ENCODE measurements at regions not wholly inside any gene's neighbourhood (a gene's known extent, or its start where the extent isn't known, plus 50 kb on each side); places are given as distances from the start of the nearest gene placed in this dataset.

- no peaks in the 10 kb centered on the region for H3K36me3 ChIP-seq (ENCODE audit: control insufficient read depth, insufficient read depth, low read length)
- DNase-seq (ENCODE audit: low read depth) (no peak), FAIRE-seq (no peak)
- H3K4me3 ChIP-seq (ENCODE audit: low read depth, low read length): no peak overlapping the region
- H3K27me3 ChIP-seq (ENCODE audit: control insufficient read depth, insufficient read depth, low read length): no peaks in the 10 kb centered on the region
- no peak for TF ChIP-seq CTCF (IDR thresholded peaks at IDR 0.05; ENCODE audit: insufficient read depth, low read length, severe bottlenecking)
Observed at GRCh38 chr15:23750179-23750578, 63.1 kb upstream of the NDN start.

- DNase-seq (ENCODE audit: low read depth) (no peak), FAIRE-seq (no peak)
Observed at GRCh38 chr15:23750776-23751175, 63.7 kb upstream of the NDN start.

DNA sequence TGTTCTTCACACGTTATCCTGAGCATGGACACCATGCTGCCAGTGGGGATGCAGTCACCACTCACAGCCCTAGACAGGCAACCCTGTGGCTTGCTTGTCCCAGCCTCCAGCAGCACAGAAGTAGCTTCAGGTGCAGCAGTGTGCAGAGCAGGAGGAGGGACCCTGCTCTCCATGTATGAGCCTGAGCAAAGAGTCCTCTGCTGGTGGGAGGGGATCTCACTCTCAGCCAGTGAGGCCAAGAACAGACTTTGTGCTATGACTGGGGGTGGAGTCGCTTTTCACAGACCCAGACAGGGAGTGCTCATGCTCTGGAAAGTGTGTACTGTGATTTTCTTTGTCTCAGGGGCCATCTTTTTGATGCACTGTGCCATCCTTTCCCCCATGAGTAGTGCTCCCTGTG is 66.1 kb upstream of the NDN start:
- TF ChIP-seq CTCF (IDR thresholded peaks at IDR 0.05; ENCODE audit: insufficient read depth, low read length, severe bottlenecking): no peak
- H3K27me3 ChIP-seq (ENCODE audit: control insufficient read depth, insufficient read depth, low read length): no peaks in the 10 kb centered on the region
- H3K36me3 ChIP-seq (ENCODE audit: control insufficient read depth, insufficient read depth, low read length): no peaks in the 10 kb centered on the region
- DNase-seq (ENCODE audit: low read depth) (no peak), FAIRE-seq (no peak)
- H3K4me3 ChIP-seq (ENCODE audit: low read depth, low read length): no peak overlapping the region

More at GRCh38 chr15:23750776-23751175, 63.7 kb upstream of the NDN start:
- H3K27me3 ChIP-seq (ENCODE audit: control insufficient read depth, insufficient read depth, low read length): no peaks in the 10 kb centered on the region
- TF ChIP-seq CTCF (IDR thresholded peaks at IDR 0.05; ENCODE audit: insufficient read depth, low read length, severe bottlenecking): no peak
- H3K4me3 ChIP-seq (ENCODE audit: low read depth, low read length): no peak overlapping the region
- H3K36me3 ChIP-seq (ENCODE audit: control insufficient read depth, insufficient read depth, low read length): no peaks in the 10 kb centered on the region

DNA sequence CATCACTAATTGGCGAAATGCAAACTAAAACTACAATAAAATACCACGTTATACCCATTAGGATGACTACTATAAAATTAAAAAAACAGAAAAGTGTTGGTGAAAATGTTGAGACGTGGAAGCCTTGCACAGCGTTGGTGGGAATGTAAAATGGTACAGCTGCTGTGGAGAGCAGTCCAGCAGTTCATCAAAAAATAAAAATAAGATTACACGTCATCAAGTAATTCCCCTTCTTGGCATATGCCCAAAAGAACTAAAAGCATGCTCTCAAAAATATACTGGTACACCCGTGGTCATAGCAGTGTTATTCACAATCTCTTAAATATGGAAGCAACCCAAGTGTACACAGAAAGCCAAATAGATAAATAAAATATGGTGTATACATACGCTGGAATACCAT is 71.8 kb upstream of the NDN start:
- FAIRE-seq (no peak), DNase-seq (ENCODE audit: low read depth) (no peak)
- TF ChIP-seq CTCF (IDR thresholded peaks at IDR 0.05; ENCODE audit: insufficient read depth, low read length, severe bottlenecking): no peak
- no peaks in the 10 kb centered on the region for H3K36me3 ChIP-seq (ENCODE audit: control insufficient read depth, insufficient read depth, low read length)
- H3K27me3 ChIP-seq (ENCODE audit: control insufficient read depth, insufficient read depth, low read length): no peaks in the 10 kb centered on the region
- H3K4me3 ChIP-seq (ENCODE audit: low read depth, low read length): no peak overlapping the region

DNA sequence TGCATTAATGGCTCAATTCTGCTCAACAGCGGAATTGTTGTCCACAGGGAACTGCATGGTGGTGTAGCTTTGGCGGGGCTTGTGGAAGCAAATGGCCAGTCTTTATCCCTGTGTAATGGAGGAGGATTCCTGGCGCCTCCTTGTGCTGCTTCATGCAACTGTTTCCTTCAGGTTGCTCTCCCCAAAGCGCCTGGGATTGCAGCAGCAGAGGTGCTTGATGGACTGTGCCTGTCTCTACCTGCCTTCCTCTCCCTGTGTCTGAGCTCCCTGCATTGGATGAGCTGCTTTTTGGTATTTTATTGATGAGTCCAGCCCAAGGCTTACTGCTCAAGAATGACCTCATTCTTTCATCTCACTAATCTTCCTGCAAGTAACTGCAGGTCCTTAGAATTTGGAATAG is 72.9 kb upstream of the NDN start:
- no peak overlapping the region for H3K4me3 ChIP-seq (ENCODE audit: low read depth, low read length)
- H3K27me3 ChIP-seq (ENCODE audit: control insufficient read depth, insufficient read depth, low read length): no peaks in the 10 kb centered on the region
- DNase-seq (ENCODE audit: low read depth): no peak
- H3K36me3 ChIP-seq (ENCODE audit: control insufficient read depth, insufficient read depth, low read length): no peaks in the 10 kb centered on the region
- no peak for FAIRE-seq
- no peak for TF ChIP-seq CTCF (IDR thresholded peaks at IDR 0.05; ENCODE audit: insufficient read depth, low read length, severe bottlenecking)

DNA sequence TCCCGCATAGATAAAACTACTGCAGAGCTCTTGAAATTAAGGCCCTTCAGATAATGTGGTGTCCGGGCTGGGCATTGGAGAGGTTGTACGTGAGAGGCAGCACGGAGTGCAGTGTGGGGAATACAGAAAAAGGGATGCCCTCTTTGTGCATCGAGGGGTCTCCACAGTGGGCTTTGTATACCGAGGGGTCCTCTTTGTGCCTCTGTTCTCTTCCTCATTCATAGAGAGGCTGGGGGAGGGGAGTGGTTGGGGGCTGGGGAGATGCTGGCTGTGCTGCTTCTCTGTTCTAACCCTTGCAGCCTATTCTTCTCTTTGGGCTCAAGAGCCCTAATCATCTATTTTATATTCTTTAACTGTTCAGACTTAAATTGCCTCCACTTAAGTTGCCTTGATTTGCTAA is 74.3 kb upstream of the NDN start:
- TF ChIP-seq CTCF (IDR thresholded peaks at IDR 0.05; ENCODE audit: insufficient read depth, low read length, severe bottlenecking): no peak
- no peak for DNase-seq (ENCODE audit: low read depth)
- Histone ChIP-seq H3K4me3 (ENCODE audit: low read depth, low read length) (no peak overlapping the region), H3K27me3 (ENCODE audit: control insufficient read depth, insufficient read depth, low read length) (no peaks in the 10 kb centered on the region), H3K36me3 (ENCODE audit: control insufficient read depth, insufficient read depth, low read length) (no peaks in the 10 kb centered on the region)
- FAIRE-seq: no peak

Data from bronchial epithelial cell (primary cell).